GM19240 (cell line): ENCODE measurements at regions not wholly inside any gene's neighbourhood (a gene's known extent, or its start where the extent isn't known, plus 50 kb on each side); places are given as distances from the start of the nearest gene placed in this dataset.

Source experiments
- DNase-seq: peaks from one replicate; pipeline ENCODE4 v3.0.0; 2011; ENCODE audit warnings: low spot score; ENCODE audit not compliant: insufficient read length

DNA sequence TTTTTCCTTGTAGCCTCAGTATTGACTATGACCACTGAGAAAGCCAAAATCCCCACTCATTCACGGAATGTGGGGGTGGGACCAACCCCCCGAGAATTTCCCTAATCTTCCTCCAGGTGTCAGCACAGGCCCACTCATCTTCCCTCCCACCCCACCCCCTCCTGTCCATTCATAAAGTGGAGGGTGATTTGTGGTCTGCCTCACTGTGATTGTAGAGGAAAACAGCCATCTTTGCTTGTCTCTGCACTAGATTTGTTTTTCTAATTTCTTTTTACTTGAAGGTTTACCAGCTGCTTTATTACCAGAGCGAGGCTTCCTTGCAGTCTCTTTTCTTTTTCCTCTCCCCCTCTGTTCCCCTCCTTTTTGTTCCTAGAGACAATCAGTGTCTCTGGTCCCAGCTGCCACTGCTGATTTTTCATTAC is 171.8 kb downstream of the ICOS start:
- DNase-seq = no peak

DNA sequence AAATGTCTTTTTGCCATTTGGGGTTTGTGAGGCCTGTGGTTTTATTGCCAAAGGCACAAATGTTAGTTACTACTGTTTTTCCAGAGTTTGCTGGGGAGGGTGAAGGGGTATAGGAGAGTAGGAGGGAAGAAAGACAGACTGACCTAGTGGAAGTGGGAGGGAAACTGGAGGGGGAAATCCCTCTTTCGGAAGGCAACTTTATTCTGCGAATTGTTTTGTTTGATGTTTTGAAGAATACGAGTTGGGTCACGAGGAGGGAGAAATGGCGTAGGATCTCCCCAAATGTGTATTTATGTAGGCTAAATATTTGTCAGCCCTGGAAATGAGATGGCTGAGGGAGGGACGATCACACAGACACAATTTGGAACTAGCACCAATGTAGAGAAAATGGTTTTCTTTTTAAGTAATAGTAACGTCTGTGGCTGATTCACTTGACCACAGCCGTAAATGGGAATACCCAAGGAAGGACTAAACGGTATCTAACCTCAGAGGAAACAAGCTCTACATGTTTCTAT is 172.3 kb downstream of the ICOS start:
- no peak for DNase-seq

DNA sequence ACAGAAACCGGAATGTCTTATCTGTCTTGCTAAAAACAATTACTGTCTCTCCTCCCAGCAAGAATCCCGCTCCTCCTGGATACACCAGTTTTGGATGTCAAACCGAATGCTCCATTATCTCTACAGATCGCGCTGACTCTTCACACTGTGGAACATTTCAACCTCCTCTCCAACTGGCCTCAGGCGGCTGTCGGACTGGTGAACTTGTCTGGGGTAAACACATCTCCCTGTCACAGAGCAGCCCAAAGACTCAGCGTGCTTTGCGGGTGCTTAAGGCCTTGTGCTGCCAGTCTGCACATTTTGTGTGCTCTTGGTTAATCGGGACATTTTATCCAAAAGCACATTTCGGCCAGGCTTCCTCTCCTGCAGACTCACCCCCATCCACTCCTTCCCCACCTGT is 173.1 kb downstream of the ICOS start:
- DNase-seq = no peak

DNA sequence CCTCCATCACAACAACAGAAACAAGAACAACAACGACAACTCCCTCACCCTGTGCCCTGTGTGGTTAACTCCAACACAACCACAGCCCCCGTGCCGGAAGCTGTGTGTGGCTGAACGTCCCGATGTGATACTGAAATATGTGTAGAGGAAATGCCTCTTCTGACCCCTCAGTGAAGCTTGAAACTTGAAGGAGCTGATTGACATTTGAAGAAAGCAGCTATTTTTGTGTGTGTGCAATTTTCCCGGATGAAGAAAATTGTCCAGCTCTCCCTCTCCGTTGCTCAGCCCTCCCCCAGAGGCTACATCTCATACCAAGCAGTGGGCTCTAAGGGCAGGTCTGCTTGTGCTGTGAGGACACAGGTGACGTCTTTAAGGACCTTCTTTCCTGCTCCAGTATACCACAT is 173.8 kb downstream of the ICOS start:
- DNase-seq = peak; percentile 29

DNA sequence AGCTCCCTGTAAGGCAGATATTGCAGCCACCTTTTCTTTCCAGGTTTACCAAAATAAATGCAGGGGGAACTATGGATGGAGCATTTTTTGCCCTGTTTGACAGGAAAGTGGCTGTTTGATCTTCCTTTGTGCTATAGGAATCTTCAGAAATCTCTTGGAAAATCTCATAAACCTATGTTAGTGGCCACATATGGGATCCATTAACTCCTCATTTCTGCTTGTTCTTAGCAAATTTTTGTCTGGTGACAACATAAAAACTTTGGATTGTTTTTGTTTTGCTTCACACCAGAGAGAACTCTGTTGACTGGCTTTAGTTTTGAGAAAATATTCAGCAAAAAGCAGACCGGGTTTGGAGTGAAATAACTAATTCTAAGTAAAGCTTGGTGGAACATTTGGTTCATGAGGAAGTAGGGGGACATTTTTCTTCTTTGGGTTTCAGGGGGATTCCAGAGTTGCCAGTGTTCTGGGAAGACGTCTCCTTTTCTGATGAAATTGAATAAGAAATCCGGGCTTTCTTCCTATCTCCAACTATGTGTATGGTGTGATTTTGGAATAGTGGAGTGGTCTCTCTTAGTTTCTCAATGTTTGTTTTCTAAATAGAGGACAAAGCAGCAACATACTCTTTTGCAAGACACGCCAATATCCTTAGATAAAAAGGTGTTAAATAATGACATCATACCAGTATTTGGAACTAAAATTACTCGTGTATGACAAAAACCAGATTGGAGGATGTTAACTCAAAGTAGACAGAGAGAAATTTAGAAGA is 174.4 kb downstream of the ICOS start:
- DNase-seq = no peak

DNA sequence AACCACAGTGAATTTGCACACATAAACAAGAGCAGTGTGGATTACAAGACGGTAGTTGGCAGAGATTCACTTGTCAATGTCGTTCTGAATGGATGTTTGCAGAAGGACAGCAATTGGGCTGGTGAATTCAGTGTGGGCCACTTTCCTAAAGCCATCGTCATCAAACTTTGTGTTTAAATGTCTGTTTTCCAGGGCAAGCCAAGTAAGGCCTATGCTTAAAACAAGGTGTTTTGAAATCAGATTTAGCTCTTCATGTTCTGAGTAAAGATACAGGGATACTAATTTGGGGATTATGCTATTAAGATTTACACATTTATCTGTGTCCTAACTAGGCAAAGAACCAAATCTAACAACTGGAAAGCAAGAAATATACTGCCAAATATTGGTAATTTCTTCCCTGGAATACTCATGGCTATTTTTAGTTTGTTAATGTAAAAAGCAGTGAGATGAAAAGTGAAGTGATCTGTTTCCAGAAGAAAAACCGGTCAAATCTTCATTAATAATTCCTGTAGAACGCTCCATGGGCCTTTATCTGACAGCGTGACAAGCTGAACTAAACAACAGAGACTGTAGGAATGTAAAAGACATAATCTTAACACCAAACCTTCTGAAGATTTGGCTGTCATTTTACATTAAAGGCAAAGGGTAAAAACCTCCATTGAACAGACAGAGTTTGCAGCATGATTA is 175.7 kb downstream of the ICOS start:
- no peak for DNase-seq

DNA sequence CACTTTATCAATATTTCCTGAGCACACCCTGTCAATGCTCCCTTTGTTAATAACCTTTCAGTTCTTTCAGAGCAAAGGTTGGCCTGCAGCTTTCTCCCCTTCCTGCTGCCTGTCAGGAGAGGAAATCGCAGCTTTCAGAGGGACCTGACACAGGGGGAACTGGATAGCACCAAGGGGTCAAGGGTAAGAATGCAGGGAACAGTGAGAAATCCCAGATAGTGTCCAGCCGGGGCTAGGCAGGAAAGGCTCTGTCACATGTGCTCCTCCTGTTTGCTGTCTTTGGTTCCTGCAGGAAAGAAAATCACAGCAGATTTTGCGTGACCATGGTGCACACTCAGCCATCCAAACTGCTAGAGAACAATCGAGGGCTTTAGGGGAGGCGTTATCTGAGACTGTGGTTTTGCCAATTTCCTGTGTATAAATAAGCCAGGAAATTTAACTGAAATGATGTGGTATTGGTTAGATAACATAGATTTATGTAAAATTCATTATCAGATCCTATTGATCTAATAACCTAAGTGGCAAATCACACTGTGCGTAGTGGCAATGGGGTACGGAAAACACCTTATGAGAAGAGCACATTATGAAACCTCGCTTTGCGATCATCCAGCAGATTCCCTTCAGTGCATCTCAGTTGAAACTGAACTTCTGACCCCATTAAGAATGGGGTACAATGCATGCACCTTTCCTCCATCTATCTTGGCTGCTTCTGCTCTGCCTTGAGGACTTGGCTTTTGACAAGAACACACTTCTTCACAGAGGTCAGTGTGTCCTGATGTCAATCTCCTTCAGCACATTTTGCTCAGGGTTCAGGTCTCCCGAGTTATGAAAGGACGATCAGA is 178.0 kb downstream of the ICOS start:
- DNase-seq = no peak

DNA sequence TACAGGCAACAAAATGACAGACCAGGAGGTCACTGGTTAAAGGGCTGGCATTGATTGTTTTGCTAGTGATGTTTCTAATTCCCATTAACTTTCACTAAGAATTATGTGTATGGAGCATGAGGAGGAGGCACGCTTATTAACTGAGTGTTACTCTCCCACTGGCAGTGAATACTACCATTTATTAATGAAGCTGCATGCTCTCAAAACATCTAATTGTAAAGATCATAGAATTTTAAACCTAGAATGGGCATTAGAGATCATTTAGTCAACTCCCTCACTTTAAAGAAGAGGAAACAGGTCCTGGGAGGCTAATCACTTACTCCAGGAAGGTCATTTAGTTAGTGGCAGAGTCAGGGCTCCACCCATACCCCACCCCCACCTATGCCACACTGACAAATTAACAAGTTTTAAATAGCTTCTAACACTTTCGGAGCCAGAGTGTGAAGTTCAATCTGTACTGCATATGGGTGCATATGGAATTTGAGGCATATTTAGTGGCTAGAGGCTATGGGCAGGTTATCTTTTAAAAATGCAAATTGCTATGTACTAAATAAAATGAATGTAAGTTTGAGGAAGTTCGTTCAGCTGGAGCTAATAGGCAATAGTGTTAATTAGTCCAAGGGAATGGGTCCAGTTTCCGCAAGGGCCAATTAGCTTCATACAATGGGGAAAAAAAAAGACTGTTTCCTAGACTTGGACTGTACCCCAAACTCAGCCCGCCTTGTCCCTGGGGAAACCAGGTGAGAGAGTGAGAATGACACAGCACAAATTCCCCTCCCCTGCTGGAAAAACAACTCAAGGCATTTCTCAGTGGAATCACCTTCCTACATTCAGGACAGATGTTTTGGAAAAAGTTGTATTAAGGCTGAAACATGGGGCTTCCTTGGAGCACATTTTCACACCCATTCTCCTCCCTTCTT is 178.8 kb downstream of the ICOS start:
- DNase-seq = no peak

DNA sequence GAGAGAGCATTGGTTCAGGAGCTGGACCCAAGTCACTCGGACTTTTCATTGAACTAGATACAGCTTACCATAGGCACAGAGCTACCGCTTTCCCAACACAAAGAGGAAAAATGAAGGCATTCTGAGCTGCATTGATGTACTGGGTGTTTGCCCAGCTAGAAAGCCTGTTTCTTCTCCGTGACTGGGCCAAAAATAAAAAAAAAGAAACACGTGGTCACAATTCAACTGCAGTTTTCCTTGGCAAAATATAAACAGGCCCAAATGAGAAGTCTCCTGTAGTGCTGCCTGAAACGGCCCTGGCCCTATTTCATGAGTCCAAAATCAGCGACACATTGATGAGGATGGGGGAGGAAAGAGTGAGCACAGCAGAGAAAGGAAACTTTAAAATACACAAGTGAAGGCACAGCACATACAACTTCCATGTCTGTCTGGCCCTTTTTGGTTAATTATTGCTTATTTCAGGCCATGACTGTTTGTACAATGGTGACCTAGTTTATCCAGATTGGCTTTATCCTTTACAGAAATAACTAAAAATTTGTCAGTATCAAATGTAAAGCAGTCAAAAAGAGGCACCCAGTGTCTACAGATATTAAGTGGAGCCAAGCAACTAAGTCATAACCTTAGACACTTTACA is 179.7 kb downstream of the ICOS start:
- DNase-seq = no peak

DNA sequence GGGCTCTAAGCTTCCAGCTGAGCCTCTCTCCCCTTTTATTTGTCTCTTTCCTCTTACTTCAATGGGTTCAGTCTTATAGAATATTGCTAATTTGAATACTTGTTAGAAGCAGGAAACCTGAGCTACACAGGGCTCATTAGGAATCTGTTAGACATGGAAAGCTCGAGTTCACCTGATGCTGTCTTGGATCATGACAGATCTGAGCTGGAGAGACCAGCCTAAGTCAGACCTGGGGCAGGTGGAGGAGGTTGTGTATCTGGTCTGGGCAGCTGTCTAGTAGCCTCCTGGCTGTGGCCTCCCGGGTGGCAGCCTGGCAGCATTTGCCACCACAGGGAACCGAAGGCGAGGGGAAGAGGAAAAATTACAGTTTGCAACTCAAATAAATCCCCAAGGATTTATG is 185.9 kb downstream of the ICOS start:
- no peak for DNase-seq

DNA sequence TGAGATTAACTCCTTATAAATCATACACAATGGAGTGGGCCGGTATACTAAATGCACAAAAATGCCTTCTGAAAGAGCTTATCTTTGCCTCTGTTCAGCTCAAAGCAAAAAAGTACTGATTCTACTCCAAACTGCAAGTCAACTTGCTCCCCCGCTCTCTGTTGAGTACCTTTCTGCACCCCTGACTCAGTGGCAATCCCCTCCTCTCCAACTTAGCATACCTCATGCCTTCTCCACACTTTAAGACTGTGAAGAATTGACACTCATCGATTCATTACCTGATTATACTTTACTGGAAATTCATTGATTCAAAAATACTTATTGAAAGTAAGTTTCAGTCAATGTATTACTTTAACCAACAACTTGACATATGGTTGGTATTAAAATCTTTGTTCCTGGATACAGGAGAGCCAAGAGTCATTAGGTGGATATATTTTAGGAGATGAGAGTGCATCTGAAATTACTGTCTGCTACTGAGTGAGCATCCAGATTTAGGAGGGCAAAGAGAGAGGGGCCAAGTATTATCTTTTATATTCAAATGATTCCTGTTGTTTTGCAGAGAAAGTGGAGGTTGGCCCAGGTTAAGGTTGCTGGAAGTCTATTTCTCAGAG is 187.7 kb downstream of the ICOS start:
- DNase-seq = no peak

DNA sequence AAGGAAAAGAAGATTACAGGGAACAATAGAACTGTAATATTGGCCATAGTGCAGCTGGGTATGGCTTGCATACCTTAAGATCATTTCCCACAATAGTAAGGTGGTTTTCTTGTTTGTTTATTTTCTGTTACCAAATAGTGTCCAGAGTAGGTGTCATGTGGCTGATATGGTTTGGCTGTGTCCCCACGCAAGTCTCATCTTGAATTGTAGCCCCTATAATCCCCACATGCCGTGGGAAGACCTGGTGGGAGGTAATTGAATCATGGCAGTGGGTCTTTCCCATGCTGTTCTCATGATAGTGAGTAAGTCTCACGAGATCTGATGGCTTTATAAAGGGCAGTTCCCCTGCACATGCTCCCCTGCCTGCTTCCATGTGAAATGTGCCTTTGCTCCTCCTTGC is 190.1 kb downstream of the ICOS start:
- no peak for DNase-seq

DNA sequence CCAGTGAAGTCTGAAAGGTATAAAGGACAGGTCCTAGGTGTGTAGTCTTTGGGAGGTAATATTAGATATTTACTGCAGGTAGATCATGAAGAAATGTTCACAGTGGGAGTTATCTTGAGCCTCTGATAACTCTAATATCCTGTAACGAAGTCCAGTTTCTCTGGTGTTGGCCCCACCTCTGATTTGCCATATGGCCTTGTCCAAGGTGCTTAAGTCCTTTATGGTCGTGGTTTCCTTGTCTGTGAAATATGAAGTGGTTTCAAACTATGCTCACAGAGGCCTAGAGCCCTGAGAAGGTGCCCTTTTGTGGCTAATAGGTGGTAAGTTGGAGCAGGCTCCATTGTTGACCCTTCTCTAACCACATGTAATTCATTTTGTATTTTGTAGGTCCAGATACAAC is 190.7 kb downstream of the ICOS start:
- no peak for DNase-seq

DNA sequence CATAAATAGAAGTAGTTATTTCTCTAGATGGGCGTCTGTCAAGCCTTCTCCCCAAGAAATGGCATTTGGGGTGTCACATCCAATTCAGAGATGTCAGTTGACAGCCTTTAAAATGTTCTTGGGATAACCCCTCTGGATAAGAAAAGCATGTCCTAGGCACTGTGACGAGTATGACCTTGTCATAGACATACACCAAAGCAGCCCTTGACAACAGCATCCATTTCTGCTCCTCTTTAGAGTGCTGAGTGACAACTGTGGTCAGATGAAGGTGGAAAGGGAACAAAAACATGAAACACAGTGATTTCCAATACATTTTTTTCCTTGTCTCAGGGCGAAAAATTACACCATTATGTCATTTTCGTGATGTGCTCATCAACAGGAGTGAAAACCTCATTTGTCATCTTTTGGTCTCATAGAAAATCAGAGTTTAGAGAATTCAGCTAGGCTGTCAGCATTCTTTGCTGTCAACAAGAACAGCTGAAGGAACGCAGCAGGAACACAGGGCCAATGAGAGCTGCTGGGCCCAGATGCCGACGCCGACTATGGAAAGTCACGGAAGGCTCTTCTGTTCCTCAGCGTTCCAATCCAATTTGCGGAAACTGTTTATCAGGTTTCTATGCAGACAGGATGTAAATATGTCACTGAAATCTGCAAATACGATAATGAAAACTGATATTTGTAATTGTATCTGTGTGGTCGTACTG is 193.2 kb downstream of the ICOS start:
- DNase-seq = no peak

DNA sequence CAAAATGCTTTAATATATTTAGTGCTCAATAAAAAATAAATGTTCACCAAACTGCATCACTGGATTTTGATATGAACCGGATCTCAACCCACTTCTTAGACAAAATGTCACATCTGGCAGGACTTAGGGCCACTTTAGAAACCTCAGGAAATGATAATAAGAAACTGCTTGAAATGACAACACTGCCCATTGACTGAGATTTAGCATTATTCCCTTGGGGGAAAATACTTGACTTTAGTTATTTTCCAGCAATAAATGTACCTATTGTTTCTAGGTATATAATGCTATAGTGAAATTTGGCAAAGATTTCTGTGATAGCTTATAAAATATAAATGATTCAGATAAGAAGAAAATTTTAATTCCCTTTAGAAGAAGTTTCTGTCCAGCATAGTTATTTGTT is 195.1 kb downstream of the ICOS start:
- no peak for DNase-seq

DNA sequence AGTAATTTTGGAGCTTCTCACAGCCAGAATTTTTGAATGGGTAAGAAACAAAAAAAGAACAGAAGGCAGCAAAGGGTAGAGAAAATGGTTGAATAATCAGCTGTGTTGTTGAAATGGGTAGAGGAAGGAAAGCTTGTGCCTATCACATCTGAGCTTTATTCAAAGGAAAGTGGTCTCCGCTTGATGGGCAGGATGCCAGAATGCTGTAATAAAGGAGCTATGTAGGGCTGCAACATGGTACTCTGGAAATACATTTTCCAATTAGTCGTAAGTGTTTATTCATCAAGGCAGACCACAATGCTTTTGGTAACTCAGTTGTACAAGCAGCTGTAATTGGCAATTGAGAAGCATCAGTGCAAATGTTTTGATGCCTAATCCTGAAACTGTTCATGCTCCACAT is 196.9 kb downstream of the ICOS start:
- no peak for DNase-seq

DNA sequence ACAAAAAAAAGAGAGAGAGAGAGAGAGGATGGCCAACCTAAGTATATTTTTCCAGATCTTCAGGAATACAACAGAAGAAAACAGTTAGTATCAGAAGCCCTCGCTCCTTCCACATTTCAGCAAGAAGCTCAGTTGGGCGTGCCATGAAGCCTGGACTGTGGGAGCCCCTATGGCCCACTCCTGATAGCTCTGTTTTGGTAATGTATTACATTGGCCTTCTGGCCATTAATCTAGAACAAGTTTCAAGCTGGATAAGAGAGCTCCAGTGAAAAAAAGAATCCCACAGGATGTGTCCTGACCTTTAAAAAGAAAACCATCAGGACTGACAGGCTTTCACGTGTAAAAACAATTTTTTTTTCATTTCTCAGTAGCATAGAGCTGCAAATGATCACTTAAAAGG is 197.9 kb downstream of the ICOS start:
- no peak for DNase-seq

DNA sequence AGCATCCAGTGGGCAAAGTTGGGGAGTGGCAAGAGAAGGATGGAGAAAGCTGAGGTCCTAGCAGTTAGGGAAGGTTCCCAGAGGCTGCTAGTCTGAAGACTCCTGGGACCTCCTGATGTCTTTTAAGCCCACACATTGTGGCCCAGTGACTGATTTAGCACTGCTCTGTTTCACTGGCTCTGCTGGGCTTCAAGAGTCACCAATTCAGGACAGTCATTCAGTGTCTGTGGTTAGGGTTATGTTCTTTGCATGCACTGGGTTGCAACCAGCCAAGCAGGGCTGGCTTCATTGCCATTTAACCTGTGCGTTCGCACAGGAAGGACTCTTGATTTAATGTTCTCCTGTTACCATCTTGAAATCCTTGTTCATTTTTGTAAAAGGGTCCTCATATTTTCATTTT is 199.2 kb downstream of the ICOS start:
- DNase-seq = no peak

DNA sequence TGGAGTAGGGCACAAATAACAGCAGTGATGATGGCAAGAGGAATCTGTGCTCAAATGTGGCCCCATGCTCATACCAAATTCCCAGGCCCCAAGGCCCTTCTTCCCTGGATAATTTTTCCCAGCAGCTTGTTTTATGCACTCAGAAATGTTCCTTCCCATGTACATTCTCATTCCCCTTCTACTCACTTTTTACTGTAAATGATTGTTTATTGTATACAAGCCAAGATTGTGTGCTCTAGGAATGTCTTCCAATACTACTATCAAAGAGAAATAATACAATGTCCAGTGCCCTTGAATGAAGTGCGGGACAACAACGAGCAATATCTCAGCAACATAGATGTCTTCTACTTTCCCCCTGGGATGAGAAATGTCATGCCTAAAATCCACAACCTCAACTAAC is 201.6 kb downstream of the ICOS start:
- DNase-seq = no peak
